ENCODE measurements at regions not wholly inside any gene's neighbourhood (a gene's known extent, or its start where the extent isn't known, plus 50 kb on each side); places are given as distances from the start of the nearest gene placed in this dataset.

DNA sequence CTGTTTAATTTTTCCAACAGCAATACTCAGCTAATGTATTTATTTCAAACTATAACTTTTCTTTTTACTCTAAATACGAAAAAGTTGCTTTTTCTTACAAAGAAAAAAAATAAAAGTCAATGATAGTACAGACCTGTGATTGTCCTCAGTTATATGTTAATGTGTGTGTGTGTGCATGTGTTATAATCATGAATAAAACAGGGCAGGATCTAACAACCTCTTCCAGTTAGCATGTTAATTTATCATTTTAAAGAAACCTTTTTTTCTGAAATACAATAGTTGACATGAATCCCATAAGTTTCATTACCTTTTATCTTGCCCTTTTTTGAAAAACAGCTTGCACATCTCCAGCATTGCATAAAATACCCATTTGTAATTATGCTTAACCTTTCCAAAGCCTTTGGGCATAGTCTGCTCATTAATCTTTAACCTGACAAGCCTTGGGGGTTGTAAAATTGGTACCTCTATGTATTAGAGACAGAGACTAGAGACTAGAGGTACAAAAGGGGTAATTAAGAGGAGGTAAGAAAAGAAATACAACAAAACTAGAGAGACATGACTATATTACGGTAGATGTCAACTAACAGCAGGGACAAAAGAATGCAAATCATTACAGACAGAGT is 828.1 kb downstream of the OLFM4 start:
- DNase-seq = no peak
- in situ Hi-C loops (cut with MboI; ENCODE audit: low pct_unique_long_range_greater_than_20kb, low sequenced_read_pairs) = no loop called here

DNA sequence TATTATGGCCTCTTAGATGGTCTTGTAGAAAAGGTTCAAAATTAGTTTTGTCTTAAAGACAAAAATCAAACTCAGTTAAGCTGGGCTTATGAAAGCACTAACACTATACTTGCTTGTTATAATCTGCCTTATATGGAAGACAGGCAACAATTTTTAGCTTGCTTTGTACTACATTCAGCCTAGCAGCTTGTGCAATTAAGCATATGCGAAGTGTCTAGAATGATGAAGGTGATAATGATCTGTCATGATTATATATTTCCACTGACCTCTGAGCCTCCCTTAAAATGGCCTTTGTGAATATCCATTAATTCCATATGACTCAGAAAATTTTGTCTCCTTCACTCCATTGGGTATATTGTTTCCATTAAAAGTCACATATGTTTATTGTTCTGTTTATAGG is 834.9 kb downstream of the OLFM4 start:
- in situ Hi-C loops (cut with MboI; ENCODE audit: low pct_unique_long_range_greater_than_20kb, low sequenced_read_pairs) = no loop called here
- DNase-seq = no peak

- no peak for DNase-seq
- in situ Hi-C loops (cut with MboI; ENCODE audit: low pct_unique_long_range_greater_than_20kb, low sequenced_read_pairs) = no loop called here
Observed at GRCh38 chr13:53873558-53873957, 844.9 kb downstream of the OLFM4 start.

GRCh38 chr13:53878861-53879260 is 850.2 kb downstream of the OLFM4 start:
- DNase-seq = no peak
- in situ Hi-C loops (cut with MboI; ENCODE audit: low pct_unique_long_range_greater_than_20kb, low sequenced_read_pairs) = no loop called here

- in situ Hi-C loops (cut with MboI; ENCODE audit: low pct_unique_long_range_greater_than_20kb, low sequenced_read_pairs) = no loop called here
Observed at GRCh38 chr13:53885997-53886396, 857.4 kb downstream of the OLFM4 start.

GRCh38 chr13:53890696-53891095 is 862.1 kb downstream of the OLFM4 start:
- no peak for DNase-seq
- in situ Hi-C loops (cut with MboI; ENCODE audit: low pct_unique_long_range_greater_than_20kb, low sequenced_read_pairs) = no loop called here

More at GRCh38 chr13:53885997-53886396, 857.4 kb downstream of the OLFM4 start:
- no peak for DNase-seq

- in situ Hi-C loops (cut with MboI; ENCODE audit: low pct_unique_long_range_greater_than_20kb, low sequenced_read_pairs) = no loop called here
- DNase-seq = no peak
Observed at GRCh38 chr13:53901593-53901992, 873.0 kb downstream of the OLFM4 start.

DNA sequence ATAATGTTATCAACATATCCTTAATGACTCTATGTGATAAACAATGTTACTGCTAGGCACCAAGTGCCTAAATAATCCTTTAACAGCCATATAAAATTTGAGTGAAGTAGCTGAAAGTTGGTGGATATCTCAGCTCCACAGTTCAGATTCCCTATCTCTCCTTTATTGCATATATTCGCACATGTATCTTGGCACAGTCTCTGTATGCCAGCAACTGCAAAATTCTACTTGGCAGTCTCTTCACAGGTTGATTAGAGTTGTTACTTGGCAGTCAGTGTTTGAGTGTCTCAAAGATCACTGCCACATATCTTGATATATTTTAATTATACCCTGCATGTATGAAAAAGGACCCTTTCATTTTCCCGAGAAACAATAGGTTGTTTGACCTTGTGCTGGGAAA is 879.3 kb downstream of the OLFM4 start:
- in situ Hi-C loops (cut with MboI; ENCODE audit: low pct_unique_long_range_greater_than_20kb, low sequenced_read_pairs) = no loop called here

DNA sequence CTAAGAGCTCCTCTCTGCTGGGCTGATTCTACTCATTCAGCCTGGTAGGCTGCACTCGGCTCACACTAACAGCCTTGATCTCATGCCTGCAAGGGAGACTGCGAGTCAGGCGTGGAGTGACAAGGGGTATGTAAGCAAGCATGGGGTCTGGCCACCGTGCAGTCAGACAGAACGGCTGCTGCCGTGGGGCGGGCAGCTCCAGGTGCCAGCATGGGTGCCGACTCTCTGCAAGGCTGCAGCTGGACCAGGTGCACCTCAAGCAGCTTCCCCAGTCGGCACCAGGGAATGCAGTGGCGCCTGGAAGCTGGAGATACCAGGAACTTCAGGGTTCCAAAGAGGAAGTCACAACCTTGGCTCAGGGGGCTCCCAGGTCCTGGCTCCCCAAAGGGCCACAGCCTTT is 892.3 kb downstream of the OLFM4 start:
- DNase-seq = no peak
- in situ Hi-C loops (cut with MboI; ENCODE audit: low pct_unique_long_range_greater_than_20kb, low sequenced_read_pairs) = no loop called here

More for the DNA sequence above, 879.3 kb downstream of the OLFM4 start:
- no peak for DNase-seq

DNA sequence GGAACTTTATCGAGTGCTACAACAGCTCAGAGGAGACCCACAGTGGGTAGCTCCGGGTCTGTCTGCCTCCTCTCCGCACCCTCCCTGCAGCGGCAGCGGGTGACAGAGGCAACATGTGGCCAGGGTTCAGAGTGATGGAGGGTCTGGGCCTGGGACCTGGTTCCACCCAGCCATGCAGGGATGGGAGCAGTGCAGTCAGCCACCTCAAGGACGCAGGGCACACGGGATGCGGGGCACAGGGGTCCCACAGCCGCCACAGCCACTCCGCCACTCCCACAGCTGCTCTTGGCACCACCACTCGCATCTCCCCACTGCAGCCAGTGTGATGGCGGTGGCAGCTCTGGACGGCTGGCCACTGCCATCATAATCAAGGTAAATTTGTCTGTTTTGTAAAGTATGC is 892.9 kb downstream of the OLFM4 start:
- in situ Hi-C loops (cut with MboI; ENCODE audit: low pct_unique_long_range_greater_than_20kb, low sequenced_read_pairs) = no loop called here
- DNase-seq = no peak

DNA sequence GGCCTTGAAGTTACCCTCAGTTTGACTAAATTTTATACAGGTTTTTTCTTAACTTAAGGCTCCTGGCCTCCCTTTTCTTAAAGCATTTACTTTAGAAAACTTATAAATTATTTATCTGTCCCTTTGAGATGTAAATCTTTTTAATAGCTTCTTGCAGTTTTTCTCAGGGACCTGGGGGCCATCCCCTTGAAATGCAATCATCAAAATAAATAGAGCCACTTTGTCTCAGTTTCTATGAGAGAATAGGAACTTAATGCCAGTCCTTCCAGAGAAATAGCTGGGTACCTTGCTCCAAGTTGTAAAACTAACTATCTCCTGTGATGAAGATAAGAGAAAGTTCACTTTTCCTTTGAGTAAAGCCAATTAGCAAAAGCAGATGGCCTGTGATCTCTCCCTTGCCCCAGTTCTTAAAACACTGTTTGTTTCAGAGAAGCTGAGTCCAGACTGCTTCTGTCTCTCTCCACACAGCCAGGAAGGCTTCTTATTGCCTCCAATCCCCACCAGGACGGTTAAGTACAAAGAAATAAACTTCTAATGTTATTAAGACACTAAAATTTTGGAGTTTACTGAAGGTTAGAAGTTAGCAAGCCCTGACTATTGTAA is 913.1 kb downstream of the OLFM4 start:
- in situ Hi-C loops (cut with MboI; ENCODE audit: low pct_unique_long_range_greater_than_20kb, low sequenced_read_pairs) = no loop called here

DNA sequence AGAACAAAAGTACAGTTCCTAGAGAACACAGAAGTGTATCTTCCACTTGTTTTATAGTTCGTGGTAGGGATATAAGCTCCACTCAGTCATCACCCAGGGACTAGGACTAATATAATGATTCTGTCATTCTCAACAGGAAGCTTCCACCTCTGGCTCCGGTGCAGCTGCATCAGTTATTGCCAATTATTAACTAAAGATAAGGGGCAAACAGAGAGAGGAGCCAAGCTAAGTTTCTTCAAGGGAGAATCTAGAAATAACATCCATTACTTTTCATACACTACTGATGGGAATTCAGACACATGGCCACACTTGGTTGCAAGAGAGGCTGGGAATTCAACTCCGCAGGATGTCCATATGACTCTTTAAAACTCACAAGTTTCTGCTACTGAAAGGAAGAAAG is 917.9 kb downstream of the OLFM4 start:
- in situ Hi-C loops (cut with MboI; ENCODE audit: low pct_unique_long_range_greater_than_20kb, low sequenced_read_pairs) = no loop called here
- no peak for DNase-seq

More for the DNA sequence above, 913.1 kb downstream of the OLFM4 start:
- no peak for DNase-seq

GRCh38 chr13:53953183-53953582 is 924.6 kb downstream of the OLFM4 start:
- DNase-seq = no peak
- in situ Hi-C loops (cut with MboI; ENCODE audit: low pct_unique_long_range_greater_than_20kb, low sequenced_read_pairs) = no loop called here

Data from KBM-7 (cell line).